ENCODE measurements at regions not wholly inside any gene's neighbourhood (a gene's known extent, or its start where the extent isn't known, plus 50 kb on each side); places are given as distances from the start of the nearest gene placed in this dataset.

DNA sequence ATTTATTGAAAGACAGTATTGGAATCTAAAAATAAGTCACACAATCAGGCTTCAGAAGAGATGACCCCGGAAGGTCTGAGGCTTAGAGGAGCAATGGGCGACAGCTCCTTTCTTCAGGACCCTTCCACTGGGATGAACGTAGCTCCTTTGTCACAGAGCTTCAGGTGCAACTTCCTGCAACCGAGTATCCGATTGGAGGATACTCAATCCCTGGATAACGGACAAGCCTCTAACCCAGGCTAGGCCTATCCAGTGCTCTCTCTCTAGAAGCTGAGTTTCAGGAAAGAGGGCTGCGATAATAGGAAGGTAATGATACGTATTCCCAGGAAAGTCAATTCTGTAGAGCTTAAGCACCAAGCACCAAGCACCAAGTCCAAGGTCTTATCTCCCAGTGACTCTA, 349.4 kb upstream of the NPSR1 start:
- Histone ChIP-seq H3K27ac (replicated peaks) (no peak overlapping the region), H3K9me3 (replicated peaks) (peaks cover 25% of the 10 kb centered on the region), H3K36me3 (no peaks in the 10 kb centered on the region), H3K4me3 (no peak overlapping the region), H3K27me3 (ENCODE audit: low read depth) (no peaks in the 10 kb centered on the region), H3K4me1 (no peaks in the 10 kb centered on the region)
- DNase-seq = no peak
- TF ChIP-seq, protein P1, sequence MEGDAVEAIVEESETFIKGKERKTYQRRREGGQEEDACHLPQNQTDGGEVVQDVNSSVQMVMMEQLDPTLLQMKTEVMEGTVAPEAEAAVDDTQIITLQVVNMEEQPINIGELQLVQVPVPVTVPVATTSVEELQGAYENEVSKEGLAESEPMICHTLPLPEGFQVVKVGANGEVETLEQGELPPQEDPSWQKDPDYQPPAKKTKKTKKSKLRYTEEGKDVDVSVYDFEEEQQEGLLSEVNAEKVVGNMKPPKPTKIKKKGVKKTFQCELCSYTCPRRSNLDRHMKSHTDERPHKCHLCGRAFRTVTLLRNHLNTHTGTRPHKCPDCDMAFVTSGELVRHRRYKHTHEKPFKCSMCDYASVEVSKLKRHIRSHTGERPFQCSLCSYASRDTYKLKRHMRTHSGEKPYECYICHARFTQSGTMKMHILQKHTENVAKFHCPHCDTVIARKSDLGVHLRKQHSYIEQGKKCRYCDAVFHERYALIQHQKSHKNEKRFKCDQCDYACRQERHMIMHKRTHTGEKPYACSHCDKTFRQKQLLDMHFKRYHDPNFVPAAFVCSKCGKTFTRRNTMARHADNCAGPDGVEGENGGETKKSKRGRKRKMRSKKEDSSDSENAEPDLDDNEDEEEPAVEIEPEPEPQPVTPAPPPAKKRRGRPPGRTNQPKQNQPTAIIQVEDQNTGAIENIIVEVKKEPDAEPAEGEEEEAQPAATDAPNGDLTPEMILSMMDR (IDR thresholded peaks at IDR 0.05; ENCODE audit: borderline replicate concordance) = no peak
- intact Hi-C loops (cut with micrococcal nuclease) = no loop called here

DNA sequence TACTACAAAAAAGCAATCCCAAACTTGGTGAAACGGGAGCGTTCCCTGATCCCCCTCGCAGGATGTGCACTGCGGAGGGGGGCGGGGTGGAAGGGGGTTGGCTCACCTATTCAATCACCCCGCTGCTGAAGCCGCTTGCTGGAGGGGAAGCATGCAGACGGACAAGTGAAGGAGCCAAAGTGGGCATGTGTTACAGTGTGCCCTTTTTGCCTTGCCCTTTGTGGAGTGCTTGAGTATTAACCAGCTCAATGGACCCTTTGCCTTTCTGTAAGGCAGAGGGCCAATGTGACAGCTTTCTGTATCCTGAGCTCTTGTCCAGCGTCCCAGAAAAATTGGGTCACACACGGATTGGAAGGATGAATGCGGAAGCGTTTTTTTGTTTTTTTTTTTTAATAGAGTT, 348.9 kb upstream of the NPSR1 start:
- no peak for DNase-seq
- Histone ChIP-seq H3K27me3 (ENCODE audit: low read depth) (no peaks in the 10 kb centered on the region), H3K4me1 (no peaks in the 10 kb centered on the region), H3K9me3 (replicated peaks) (peaks cover 25% of the 10 kb centered on the region), H3K4me3 (no peak overlapping the region), H3K27ac (replicated peaks) (no peak overlapping the region), H3K36me3 (no peaks in the 10 kb centered on the region)
- TF ChIP-seq, protein P1 (IDR thresholded peaks at IDR 0.05; ENCODE audit: borderline replicate concordance) = no peak
- intact Hi-C loops (cut with micrococcal nuclease) = no loop called here

DNA sequence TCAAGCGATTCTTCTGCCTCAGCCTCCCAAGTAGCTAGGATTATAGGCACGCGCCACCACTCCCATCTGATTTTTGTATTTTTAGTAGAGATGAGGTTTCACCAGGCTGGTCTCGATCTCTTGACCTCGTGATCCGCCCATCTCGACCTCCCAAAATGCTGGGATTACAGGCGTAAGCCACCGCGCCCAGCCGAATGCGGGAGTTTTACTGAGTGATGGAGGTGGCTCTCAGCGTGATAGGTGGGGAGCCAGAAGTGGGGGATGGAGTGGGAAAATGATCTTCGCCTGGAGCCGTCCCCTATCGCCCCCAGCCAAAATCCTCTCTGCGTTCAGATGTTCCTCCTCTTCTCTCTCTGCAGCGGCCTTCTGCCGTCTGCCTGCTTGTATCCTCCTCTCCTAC, 348.4 kb upstream of the NPSR1 start:
- Histone ChIP-seq H3K9me3 (replicated peaks) (peaks cover 25% of the 10 kb centered on the region), H3K4me3 (no peak overlapping the region), H3K4me1 (no peaks in the 10 kb centered on the region), H3K27me3 (ENCODE audit: low read depth) (no peaks in the 10 kb centered on the region), H3K27ac (replicated peaks) (no peak overlapping the region), H3K36me3 (no peaks in the 10 kb centered on the region)
- no peak for DNase-seq
- intact Hi-C loops (cut with micrococcal nuclease) = no loop called here
- TF ChIP-seq, protein P1 (IDR thresholded peaks at IDR 0.05; ENCODE audit: borderline replicate concordance) = no peak

DNA sequence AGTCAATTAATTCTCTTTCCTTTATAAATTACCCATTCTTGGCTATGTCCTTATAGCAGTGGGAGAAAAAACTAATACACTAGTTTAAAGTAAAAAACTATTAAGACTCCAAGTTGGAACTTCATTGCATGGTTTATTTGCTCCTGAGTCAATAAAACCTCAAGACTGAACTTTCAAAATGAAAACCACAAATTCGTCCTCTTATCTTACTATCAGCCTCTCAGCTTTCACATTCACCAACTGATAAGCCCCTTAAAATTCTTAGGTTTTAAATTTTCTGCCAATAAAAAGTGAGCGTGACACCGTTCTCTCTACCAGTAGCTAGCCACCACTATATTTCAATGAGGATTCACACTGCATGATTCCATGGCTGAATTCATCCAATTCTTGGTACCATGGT, 346.4 kb upstream of the NPSR1 start:
- no peaks in the 10 kb centered on the region for H3K36me3 ChIP-seq
- intact Hi-C loops (cut with micrococcal nuclease) = no loop called here
- H3K4me3 ChIP-seq = no peak overlapping the region
- no peak for DNase-seq
- H3K4me1 ChIP-seq = no peaks in the 10 kb centered on the region
- H3K27me3 ChIP-seq (ENCODE audit: low read depth) = no peaks in the 10 kb centered on the region
- no peak overlapping the region for H3K27ac ChIP-seq (replicated peaks)
- H3K9me3 ChIP-seq (replicated peaks) = peaks cover 25% of the 10 kb centered on the region
- TF ChIP-seq, protein P1 (IDR thresholded peaks at IDR 0.05; ENCODE audit: borderline replicate concordance) = no peak

DNA sequence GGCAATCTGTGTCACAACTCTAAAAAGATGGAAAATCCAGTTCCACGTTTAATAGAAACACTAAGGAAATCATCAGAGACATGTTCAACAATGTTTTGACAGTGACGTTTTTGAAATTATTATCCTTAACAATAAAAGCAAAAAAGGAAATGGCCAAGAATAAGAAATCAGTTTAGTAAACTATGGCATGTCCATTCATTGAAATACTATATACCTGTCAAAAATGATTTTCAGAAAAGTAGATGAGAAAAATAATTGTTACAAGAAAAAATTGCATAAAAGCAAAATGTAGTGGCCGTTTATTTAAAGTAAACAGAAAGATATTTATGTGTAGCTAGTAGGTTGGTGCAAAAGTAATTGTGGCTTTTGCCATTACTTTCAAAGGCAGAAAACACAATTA, 345.4 kb upstream of the NPSR1 start:
- Histone ChIP-seq H3K36me3 (no peaks in the 10 kb centered on the region), H3K9me3 (replicated peaks) (peaks cover 25% of the 10 kb centered on the region), H3K27ac (replicated peaks) (no peak overlapping the region), H3K27me3 (ENCODE audit: low read depth) (no peaks in the 10 kb centered on the region), H3K4me3 (no peak overlapping the region), H3K4me1 (no peaks in the 10 kb centered on the region)
- intact Hi-C loops (cut with micrococcal nuclease) = no loop called here
- DNase-seq = no peak
- TF ChIP-seq, protein P1 (IDR thresholded peaks at IDR 0.05; ENCODE audit: borderline replicate concordance) = no peak

DNA sequence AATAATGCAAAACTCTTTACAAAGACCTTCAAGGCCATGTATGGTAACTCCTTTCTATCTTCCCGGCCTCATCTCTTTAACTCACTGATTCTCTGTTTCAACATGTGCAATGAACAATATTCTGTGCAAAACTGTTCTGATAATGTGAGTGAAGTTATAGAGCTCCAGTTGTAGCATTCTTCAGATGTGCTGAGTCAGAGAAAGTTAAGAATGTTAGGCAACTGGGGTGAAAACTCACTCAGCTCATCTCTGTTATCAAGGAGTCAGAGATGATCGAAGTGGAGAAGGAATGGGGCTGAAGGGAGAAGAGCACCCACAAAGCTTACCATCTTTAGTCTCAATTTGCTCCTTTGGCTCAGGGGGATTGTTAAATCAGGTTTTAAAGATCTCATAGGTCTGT, 344.7 kb upstream of the NPSR1 start:
- DNase-seq = no peak

More for the DNA sequence above, 344.7 kb upstream of the NPSR1 start:
- Histone ChIP-seq H3K27ac (replicated peaks) (no peak overlapping the region), H3K4me3 (no peak overlapping the region), H3K4me1 (no peaks in the 10 kb centered on the region), H3K9me3 (replicated peaks) (peaks cover 25% of the 10 kb centered on the region), H3K36me3 (no peaks in the 10 kb centered on the region), H3K27me3 (ENCODE audit: low read depth) (no peaks in the 10 kb centered on the region)
- intact Hi-C loops (cut with micrococcal nuclease) = no loop called here
- TF ChIP-seq, protein P1 (IDR thresholded peaks at IDR 0.05; ENCODE audit: borderline replicate concordance) = no peak
